Peyer's patch (tissue), 4 donors: ENCODE measurements at regions not wholly inside any gene's neighbourhood (a gene's known extent, or its start where the extent isn't known, plus 50 kb on each side); places are given as distances from the start of the nearest gene placed in this dataset.

Source experiments
- POLR2A ChIP-seq, 2 donors: fragments of 450-650 bp; IDR thresholded peaks; one replicate each; pipeline ENCODE4 v1.5.1; 2017; ENCODE audit warnings: antibody characterized with exemption in 2 of 2, mild to moderate bottlenecking in 2 of 2, moderate library complexity in 2 of 2
- TF ChIP-seq, protein P1 (sequence below), 6 experiments: fragments of 450-650 bp in 4 of 6; fragments of 200-600 bp in 2 of 6; sonication (generic) in 1 of 6; IDR thresholded peaks; one replicate each; pipeline ENCODE4 v1.5.1; 2017 to 2019; ENCODE audit warnings: antibody characterized with exemption in 6 of 6, mild to moderate bottlenecking in 3 of 6, moderate library complexity in 1 of 6

DNA sequence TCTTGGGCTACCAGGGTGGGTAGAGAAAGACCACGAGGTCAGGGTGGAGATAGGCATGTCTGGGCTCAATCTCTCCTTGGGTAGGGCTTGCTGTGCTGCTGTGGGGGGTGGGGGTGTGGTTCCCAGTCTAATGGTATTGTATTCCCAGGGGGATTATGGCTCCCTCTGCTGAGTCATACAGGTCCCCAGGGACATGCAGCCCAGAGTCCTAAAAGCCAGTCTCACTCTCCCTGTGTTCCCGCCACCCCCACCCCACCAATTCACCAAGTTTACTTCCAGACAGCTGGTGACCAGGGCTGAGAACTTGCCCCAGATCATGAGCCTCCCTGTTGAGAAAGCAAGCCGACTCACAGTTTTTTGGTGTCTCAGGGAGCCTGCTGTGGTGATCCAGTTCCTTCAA, 367.6 kb downstream of the C12orf75 start:
- TF ChIP-seq, protein P1, sequence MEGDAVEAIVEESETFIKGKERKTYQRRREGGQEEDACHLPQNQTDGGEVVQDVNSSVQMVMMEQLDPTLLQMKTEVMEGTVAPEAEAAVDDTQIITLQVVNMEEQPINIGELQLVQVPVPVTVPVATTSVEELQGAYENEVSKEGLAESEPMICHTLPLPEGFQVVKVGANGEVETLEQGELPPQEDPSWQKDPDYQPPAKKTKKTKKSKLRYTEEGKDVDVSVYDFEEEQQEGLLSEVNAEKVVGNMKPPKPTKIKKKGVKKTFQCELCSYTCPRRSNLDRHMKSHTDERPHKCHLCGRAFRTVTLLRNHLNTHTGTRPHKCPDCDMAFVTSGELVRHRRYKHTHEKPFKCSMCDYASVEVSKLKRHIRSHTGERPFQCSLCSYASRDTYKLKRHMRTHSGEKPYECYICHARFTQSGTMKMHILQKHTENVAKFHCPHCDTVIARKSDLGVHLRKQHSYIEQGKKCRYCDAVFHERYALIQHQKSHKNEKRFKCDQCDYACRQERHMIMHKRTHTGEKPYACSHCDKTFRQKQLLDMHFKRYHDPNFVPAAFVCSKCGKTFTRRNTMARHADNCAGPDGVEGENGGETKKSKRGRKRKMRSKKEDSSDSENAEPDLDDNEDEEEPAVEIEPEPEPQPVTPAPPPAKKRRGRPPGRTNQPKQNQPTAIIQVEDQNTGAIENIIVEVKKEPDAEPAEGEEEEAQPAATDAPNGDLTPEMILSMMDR (IDR thresholded peaks at IDR 0.05) = no peak
- TF ChIP-seq POLR2A (IDR thresholded peaks at IDR 0.05) = no peak
